ENCODE measurements at regions not wholly inside any gene's neighbourhood (a gene's known extent, or its start where the extent isn't known, plus 50 kb on each side); places are given as distances from the start of the nearest gene placed in this dataset.
A peak's percentile ranks its signal among the peaks of the same experiment; 100 is the strongest.

DNA sequence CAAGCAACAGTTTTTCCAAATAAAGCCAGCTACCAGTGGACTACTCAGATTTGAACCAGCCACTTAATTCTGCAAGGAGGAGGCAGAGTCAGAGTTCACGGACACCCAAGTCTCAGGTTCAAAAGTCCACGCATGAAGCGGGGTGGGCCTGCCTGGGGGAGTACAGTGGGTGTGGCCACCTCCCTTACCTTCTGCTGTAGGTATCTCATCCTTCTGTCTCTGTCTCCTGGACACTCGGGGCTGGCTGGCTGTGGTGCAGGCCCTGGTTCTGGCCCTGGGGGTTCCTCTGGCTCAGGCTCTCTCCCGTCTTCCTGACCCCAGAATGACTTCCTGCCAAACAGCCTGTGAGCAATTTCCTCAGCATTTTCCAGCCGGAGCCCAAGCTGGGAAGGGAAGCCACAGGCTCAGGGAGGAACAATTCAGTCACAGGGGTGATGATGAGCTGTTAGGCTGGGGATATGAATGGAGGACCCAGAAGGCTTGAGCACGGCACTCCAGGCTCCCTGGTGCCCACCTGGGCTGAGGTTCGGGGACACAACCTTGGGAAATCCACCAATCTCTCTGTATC is 101.9 kb downstream of the LITAF start:
- no peaks in the 10 kb centered on the region for H3K4me1 ChIP-seq (ENCODE audit: control insufficient read depth in 4 of 4, insufficient read depth in 4 of 4, low read length in 3 of 4)
- H3K36me3 ChIP-seq (ENCODE audit: control insufficient read depth in 4 of 4, insufficient read depth in 3 of 4, low read depth in 1 of 4, low read length in 3 of 4): no peaks in the 10 kb centered on the region
- no peak overlapping the region for H3K4me3 ChIP-seq (ENCODE audit: low read depth in 1 of 3, low read length in 3 of 3)
- H3K27me3 ChIP-seq (ENCODE audit: control insufficient read depth in 4 of 4, insufficient read depth in 4 of 4, low read length in 3 of 4): no peaks in the 10 kb centered on the region
- DNase-seq (ENCODE audit: low spot score): no peak
- H3K9ac ChIP-seq (ENCODE audit: low read depth in 1 of 2, low read length in 2 of 2): no peak overlapping the region
- TF ChIP-seq RXRA (IDR thresholded peaks at IDR 0.05): peak in 1 of 2 donors; percentile 22
- TF ChIP-seq NR2F2 (IDR thresholded peaks at IDR 0.05): peak; percentile 60
- TF ChIP-seq, protein P1, sequence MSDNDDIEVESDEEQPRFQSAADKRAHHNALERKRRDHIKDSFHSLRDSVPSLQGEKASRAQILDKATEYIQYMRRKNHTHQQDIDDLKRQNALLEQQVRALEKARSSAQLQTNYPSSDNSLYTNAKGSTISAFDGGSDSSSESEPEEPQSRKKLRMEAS (IDR thresholded peaks at IDR 0.05): no peak
- no peak for TF ChIP-seq SP1 (IDR thresholded peaks at IDR 0.05)
- TF ChIP-seq HNF4G (IDR thresholded peaks at IDR 0.05): no peak
- no peak for TF ChIP-seq RAD21 (IDR thresholded peaks at IDR 0.05)
- TF ChIP-seq, protein P2, sequence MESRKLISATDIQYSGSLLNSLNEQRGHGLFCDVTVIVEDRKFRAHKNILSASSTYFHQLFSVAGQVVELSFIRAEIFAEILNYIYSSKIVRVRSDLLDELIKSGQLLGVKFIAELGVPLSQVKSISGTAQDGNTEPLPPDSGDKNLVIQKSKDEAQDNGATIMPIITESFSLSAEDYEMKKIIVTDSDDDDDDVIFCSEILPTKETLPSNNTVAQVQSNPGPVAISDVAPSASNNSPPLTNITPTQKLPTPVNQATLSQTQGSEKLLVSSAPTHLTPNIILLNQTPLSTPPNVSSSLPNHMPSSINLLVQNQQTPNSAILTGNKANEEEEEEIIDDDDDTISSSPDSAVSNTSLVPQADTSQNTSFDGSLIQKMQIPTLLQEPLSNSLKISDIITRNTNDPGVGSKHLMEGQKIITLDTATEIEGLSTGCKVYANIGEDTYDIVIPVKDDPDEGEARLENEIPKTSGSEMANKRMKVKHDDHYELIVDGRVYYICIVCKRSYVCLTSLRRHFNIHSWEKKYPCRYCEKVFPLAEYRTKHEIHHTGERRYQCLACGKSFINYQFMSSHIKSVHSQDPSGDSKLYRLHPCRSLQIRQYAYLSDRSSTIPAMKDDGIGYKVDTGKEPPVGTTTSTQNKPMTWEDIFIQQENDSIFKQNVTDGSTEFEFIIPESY (IDR thresholded peaks at IDR 0.05): no peak
- no peak for TF ChIP-seq HNF4A (conservative IDR thresholded peaks at IDR 0.05)
- TF ChIP-seq, protein P3, sequence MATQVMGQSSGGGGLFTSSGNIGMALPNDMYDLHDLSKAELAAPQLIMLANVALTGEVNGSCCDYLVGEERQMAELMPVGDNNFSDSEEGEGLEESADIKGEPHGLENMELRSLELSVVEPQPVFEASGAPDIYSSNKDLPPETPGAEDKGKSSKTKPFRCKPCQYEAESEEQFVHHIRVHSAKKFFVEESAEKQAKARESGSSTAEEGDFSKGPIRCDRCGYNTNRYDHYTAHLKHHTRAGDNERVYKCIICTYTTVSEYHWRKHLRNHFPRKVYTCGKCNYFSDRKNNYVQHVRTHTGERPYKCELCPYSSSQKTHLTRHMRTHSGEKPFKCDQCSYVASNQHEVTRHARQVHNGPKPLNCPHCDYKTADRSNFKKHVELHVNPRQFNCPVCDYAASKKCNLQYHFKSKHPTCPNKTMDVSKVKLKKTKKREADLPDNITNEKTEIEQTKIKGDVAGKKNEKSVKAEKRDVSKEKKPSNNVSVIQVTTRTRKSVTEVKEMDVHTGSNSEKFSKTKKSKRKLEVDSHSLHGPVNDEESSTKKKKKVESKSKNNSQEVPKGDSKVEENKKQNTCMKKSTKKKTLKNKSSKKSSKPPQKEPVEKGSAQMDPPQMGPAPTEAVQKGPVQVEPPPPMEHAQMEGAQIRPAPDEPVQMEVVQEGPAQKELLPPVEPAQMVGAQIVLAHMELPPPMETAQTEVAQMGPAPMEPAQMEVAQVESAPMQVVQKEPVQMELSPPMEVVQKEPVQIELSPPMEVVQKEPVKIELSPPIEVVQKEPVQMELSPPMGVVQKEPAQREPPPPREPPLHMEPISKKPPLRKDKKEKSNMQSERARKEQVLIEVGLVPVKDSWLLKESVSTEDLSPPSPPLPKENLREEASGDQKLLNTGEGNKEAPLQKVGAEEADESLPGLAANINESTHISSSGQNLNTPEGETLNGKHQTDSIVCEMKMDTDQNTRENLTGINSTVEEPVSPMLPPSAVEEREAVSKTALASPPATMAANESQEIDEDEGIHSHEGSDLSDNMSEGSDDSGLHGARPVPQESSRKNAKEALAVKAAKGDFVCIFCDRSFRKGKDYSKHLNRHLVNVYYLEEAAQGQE (IDR thresholded peaks at IDR 0.05): no peak
- TF ChIP-seq EGR1 (IDR thresholded peaks at IDR 0.05; ENCODE audit: low read depth in 2 of 2): no peak
- no peak for TF ChIP-seq FOXA1 (IDR thresholded peaks at IDR 0.05)
- TF ChIP-seq JUND (IDR thresholded peaks at IDR 0.05): no peak
- TF ChIP-seq TAF1 (conservative IDR thresholded peaks at IDR 0.05): no peak
- peaks cover 0 to 5% (median 1%) of the 10 kb centered on the region in 4 donors for H3K9me3 ChIP-seq (ENCODE audit: control insufficient read depth in 4 of 4, low read length in 3 of 4)
- H3K27ac ChIP-seq (ENCODE audit: low read depth in 1 of 2, low read length in 2 of 2): peak overlapping the region in 1 of 2 donors; percentile 29
- 73% methylated on average over 8 of the region's 8 CpGs for WGBS

DNA sequence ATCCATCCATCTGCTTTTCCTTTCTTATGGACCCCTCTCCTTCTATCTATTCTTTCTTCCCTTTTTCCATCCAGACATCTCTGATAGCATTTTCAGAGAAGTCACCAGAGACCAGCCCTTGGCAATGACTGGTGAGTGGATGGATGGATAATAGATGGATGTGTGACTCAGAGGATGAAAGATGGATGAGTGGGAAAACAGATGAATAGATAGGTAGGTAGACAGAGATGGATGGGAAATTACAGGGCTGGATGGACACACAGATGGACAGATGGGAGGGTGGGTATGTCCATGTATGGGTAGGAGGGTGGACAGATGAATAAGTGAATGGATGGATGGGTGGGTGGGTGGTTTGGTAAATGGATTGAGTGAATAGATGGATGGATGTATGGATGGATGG is 101.0 kb downstream of the LITAF start:
- Histone ChIP-seq H3K4me3 (ENCODE audit: low read depth in 1 of 3, low read length in 3 of 3) (no peak overlapping the region), H3K27ac (ENCODE audit: low read depth in 1 of 2, low read length in 2 of 2) (no peak overlapping the region), H3K36me3 (ENCODE audit: control insufficient read depth in 4 of 4, insufficient read depth in 3 of 4, low read depth in 1 of 4, low read length in 3 of 4) (no peaks in the 10 kb centered on the region), H3K27me3 (ENCODE audit: control insufficient read depth in 4 of 4, insufficient read depth in 4 of 4, low read length in 3 of 4) (no peaks in the 10 kb centered on the region), H3K9ac (ENCODE audit: low read depth in 1 of 2, low read length in 2 of 2) (no peak overlapping the region), H3K4me1 (ENCODE audit: control insufficient read depth in 4 of 4, insufficient read depth in 4 of 4, low read length in 3 of 4) (no peaks in the 10 kb centered on the region), H3K9me3 (ENCODE audit: control insufficient read depth in 4 of 4, low read length in 3 of 4) (peaks cover 0 to 5% (median 1%) of the 10 kb centered on the region in 4 donors)
- no peak for DNase-seq (ENCODE audit: low spot score)
- no peak for TF ChIP-seq TAF1 (conservative IDR thresholded peaks at IDR 0.05)
- no peak for TF ChIP-seq HNF4G (IDR thresholded peaks at IDR 0.05)
- TF ChIP-seq, protein P2 (IDR thresholded peaks at IDR 0.05): no peak
- no peak for TF ChIP-seq HNF4A (conservative IDR thresholded peaks at IDR 0.05)
- TF ChIP-seq YY1 (IDR thresholded peaks at IDR 0.05): no peak

All from liver (tissue), 7 donors.